Left lobe of liver (tissue), 2 donors: ENCODE measurements at regions not wholly inside any gene's neighbourhood (a gene's known extent, or its start where the extent isn't known, plus 50 kb on each side); places are given as distances from the start of the nearest gene placed in this dataset.
A peak's percentile ranks its signal among the peaks of the same experiment; 100 is the strongest.
"Not testable (repeated sequence)": the region's sequence is repeated elsewhere in the genome, so short reads cannot be mapped to it uniquely, and the experiment has no call there.

ENCODE experiments used
- ATAC-seq: fragments of 200-7000 bp; cut with Tn5 transposase; one replicate; pipeline ENCODE4 v1.9.1; 2020; ENCODE audit warnings: mild to moderate bottlenecking, moderate library complexity
- DNase-seq: peaks from one replicate; pipeline ENCODE4 v3.0.0-alpha.2; 2020; ENCODE audit warnings: low spot score
- donor health status: DM: no; HTN: no; CAD: no; lungs with moderate emphysema.
- donor health status: DM: no; HTN: yes; CAD: no.

- ATAC-seq (peak; percentile 19), DNase-seq (no peak)
Observed at GRCh38 chr2:239820836-239821693, 204.1 kb downstream of the NDUFA10 start.

DNA sequence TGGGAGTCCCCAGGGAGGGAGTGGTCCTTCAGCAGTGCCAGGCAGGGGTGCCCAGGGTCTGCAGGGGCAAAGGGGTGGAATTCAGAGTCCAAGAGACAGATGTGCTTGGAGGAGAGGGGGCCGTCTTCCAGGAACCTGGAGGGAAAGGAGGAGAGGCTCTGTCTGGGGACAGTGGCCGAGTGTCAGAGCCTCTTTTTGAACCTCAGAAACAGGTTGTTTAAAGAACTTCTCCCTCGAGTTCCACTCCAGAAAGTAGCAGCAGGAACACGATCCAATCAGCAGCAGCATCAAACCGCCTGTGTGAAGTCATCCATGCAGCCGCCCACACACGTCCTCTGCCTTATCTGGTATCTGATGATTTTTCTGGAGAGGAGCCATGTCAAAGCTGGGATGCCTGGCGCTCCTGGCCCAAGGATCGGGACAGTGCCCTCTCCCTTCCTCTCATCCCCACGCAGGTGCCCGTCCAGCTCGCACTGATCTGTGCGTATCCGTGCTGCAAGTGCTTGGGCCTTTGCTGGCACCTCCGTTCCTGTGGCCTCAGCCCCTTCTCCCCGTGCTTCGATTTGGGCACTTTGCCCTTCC lies 205.1 kb downstream of the NDUFA10 start:
- DNase-seq (no peak), ATAC-seq (no peak)

DNA sequence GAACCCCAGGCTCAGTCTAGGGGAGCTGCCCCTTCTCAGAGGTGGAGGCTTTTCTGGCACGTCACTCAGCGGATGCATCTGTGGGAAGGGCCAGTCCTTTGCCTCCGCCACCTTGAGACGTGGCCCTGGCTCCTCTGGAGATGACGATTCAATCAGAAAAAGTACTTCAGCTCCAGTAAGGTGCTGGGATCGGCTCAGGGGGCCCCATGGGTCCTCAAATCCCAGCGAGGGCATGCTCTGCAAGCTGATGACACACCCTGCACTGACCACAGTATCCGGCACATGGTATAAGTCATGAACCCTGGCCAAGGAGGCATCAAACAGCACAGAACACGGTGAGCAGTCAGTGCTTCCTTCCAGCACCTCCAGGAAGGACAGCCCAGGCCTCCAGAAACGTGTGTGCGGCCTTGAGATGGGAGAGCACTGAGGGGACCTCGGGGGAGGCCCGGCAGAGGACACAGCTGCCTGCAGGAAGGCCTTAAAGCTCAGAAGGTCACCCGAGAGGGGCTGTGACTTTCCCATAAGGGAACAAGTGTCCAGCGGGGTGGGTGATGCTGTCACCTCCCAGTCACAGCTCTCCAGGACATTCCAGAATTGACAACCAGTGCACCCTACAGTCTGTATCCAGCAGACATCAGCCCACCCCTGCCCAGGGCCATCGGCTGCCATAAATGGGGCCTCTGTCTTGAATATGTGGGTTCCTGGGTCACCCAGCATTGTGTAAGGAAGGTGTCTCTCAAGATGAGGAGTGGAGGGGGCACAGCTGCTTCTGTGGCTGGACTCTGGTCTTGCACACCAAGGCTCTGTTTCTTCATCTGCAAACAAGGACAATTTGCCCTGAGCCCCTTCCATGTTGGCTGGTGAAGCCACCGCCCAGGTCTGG lies 205.8 kb downstream of the NDUFA10 start:
- DNase-seq (peak; percentile 28), ATAC-seq (no peak)

DNA sequence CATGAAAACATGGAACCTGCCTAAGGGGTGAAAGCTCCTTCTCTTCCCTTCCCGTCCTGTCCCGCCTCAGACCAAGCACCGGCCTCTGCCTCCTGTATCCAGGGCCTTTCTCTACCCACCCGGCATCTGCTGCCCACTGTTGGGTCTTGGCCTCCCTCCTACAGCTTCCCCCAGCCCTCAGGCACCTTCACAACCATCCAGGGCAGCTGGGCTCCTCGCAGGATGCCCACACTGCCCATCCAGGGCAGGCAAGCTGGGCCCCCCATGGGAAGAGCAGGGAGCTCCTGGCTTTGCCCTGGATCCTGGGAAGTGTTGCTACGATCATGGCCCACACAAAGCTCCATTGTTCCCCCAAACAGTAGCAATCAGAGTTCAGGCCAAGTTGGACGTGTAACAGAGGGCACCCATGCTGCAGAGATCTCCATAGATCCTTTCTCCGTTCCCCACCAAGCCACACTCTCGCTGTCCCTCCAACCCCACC lies 206.6 kb downstream of the NDUFA10 start:
- DNase-seq (peak; percentile 35), ATAC-seq (no peak)

GRCh38 chr2:239818086-239818485 lies 207.1 kb downstream of the NDUFA10 start:
- ATAC-seq (no peak), DNase-seq (peak; percentile 10)

GRCh38 chr2:239817468-239818031 lies 207.6 kb downstream of the NDUFA10 start:
- not testable (repeated sequence) for DNase-seq

DNA sequence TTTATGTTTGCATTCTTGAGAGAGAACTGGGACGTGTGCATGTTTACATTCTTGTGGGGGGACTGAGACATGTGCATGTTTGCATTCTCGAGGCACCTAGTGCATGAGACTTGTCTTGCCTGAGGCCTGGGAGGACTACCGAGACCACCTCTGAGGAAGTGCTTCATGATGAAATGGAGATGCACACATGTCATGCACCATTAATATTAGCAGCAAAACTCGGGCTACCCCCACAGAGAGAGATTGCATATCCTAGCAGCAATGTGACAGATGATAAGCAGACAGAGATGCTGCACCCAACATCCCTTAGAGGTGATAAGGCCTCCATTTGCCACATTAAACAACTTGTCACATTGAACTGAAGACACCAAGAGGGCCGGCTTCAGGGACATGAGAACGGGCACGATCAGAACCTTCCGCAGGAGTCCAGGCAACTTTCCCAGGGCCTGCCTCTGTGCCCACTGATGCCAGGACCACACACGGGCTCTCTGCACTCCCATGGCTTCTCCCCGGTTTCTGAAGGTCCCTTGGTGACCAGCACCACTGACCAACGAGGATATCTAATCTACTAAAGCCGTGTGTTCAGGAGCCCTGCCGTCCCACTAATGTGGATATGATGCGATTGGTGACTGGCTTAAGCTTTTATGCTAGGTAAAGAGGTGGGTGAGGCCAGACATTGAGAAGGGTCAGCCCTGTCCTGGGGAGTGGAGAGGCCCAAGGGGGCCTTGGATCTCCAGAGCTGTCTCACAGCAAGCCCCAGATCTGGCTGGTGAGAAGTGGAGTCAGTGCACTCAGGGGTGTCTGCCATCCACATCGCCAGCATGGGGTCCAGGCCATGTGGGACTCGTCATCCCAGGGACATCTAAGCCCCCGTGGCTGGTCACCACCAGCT lies 208.3 kb downstream of the NDUFA10 start:
- DNase-seq (no peak), ATAC-seq (no peak)

More at GRCh38 chr2:239817468-239818031, 207.6 kb downstream of the NDUFA10 start:
- not testable (repeated sequence) for ATAC-seq

- DNase-seq (no peak), ATAC-seq (no peak)
Observed at GRCh38 chr2:239815671-239816070, 209.5 kb downstream of the NDUFA10 start.

- no peak for ATAC-seq
- DNase-seq = no peak
Observed at GRCh38 chr2:239814861-239815601, 210.1 kb downstream of the NDUFA10 start.

GRCh38 chr2:239814116-239814860 lies 210.9 kb downstream of the NDUFA10 start:
- no peak for DNase-seq
- no peak for ATAC-seq

DNA sequence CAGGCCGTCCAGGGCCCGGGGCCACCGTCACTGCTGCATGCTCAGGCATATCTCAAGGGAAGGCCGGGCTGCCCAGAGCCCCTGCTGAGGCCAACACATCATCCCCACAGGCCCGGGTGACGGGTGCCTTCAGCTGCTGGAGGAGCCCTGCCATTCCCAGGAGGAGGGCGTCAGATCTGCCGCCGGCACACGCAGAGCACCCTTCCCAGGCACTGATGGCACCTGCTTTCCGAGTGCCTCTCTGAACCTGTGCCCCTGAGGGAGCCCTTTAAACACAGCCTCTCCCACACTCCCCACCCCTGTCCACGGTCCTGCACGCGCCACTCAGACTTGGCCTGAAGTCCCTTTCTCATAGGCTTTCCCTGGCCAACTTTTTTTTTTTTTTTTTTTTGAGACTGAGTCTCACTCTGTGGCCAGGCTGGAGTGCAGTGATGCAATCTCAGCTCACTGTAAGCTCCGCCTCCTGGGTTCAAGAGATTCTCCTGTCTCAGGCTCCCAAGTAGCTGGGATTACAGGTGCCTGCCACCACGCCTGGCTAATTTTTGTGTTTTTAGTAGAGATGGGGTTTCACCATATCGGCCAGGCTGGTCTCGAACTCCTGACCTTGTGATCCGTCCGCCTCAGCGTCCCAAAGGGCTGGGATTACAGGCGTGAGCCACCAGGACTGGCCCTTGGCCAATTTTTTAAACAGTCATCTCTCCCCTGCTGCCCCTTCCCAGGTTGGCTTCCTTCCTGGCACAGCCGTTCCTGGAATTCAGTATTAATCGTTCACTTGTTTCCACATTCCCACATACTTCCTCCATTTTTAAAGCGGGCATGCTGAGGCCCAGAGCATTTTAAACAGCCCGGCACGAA lies 211.7 kb downstream of the NDUFA10 start:
- ATAC-seq (no peak), DNase-seq (no peak)

DNA sequence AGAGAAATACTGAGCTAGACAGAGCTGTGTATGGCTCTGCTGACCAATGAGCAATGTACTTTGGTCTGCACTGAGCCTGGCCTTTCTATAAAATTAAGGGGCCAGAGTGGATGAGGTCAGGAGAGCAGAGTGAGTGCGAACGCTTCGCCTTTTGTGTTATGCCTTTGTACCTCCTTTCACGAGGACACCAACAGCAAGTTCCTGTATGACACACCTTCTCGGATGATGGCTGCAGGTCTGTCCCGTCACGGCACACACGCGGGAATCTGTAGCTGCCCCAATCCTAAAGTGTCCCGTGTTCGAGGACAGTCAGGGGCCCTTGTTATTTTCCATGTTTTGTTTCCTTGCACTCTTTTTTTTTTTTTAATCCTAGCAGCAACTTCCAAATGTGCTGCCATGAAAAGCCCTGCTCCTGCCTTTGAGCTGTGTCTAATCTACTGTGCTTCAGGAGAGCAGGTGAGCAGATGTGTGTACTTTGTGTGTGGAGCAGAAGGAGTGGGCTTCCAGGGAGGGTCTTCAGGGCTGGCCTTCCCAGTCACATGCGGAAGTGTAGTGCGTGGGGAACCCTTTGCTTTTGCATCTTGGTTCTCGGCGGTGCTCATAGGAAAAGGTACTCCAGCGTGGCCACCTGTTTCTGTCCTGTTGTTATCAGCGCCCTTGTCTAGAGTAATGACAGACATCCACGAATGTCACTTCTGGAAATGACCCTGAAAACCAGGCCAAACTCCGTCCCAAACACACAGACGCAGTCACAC lies 213.2 kb downstream of the NDUFA10 start:
- ATAC-seq (no peak), DNase-seq (no peak)

DNA sequence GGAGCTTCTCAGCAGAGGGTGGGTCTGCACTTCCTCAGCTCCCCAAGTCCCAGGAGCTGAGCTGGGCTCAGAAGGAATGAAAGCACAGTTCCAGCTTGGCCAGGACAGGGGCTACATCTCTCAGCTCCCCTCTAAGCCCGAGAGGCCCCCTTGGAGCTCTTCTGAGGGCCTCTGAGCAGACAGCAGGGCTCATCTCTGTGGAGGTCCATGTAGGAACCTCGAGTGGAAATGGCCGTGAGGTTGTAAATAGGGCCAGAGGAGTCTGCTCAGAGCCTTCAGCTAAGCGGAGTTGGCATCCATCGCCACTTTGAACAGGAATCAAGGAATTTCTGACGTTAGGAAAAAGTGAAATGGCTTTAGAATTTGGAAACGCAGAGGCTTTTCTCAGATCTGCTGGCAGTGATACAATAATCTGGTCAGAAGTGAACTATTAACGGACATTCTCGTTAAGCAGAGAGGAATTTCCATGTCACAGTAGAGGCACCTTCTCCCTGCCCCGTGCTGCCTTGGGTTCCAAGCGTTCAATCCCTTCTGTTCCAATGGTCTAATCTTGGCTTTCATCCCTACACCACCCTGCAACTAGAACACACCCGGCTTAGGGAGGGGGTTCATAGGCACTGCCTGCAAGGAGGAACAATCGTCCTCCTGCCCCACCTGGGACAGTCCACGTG lies 213.9 kb downstream of the NDUFA10 start:
- no peak for DNase-seq
- no peak for ATAC-seq

- ATAC-seq (no peak), DNase-seq (no peak)
Observed at GRCh38 chr2:239809391-239809790, 215.8 kb downstream of the NDUFA10 start.

DNA sequence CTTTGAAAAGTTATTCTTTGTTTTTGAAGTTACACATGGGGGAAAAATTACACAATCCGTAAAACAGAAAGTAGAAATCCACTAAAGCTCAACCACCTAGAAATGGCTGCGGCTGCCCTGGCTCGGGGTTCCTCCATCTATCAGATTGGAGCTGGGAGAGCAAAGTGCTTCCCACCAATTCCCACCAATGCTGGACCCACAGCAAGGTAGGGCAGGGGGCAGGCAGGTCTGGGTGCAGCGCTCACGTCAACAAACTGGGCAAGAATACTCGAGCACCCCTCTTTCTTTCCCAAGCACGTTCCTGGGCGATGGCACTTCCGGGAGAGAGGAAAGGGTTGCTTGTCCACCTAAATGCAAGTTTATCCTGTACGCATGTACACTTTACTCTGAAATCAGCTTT lies 217.6 kb downstream of the NDUFA10 start:
- DNase-seq = no peak
- ATAC-seq = no peak

DNA sequence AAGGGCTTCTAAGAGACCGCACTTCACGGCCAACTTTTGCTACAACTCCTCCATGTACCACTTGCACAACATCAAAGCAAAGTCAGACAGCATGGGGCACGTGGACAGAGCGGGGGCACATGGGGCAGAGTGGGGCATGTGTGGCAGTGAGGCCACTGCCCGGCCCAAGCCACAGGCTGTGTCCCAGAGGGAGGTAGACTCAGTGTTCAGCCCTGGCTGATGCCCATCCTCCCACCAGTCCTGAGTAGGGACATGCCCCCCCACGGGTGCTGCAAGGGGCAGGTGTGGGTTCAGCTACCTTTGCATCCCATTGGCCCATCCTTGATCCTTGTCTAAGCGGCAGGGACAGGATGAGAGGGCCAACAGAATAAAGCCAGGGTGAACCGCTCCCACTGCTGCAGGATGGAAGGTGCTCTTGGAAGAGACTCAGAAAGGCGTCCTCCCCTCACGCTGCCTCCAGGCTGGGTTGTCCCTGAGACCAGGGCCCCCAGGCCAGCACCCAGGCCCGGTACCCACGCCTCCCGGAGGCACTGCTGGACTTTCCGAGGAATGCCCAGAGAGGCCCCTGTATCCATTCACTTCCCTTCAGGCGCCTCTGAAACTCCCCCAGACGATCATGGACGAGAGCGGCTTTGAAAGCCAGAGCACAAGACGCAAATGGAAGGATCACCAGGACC lies 218.2 kb downstream of the NDUFA10 start:
- no peak for ATAC-seq
- peak; percentile 28 for DNase-seq
